Stimulated activated memory B cell treated with anti-CD40 and anti-IgM and Interleukin-4, amounts not matched to agents 10 μg/mL and 1 μg/mL and 100 μg/mL, for 72 hours (primary cell): ENCODE measurements at regions not wholly inside any gene's neighbourhood (a gene's known extent, or its start where the extent isn't known, plus 50 kb on each side); places are given as distances from the start of the nearest gene placed in this dataset.
A peak's percentile ranks its signal among the peaks of the same experiment; 100 is the strongest.
"Not testable (repeated sequence)": the region's sequence is repeated elsewhere in the genome, so short reads cannot be mapped to it uniquely, and the experiment has no call there.

ENCODE experiments used
- ATAC-seq: fragments of 150-1000 bp; cut with Tn5 transposase; 2 replicates; pipeline ENCODE4 v1.10.0; 2021
- H3K27ac Mint-ChIP-seq: one replicate; pipeline ENCODE4 v1.8.0; 2022; ENCODE audit warnings: mild to moderate bottlenecking, mixed read lengths
- H3K27me3 Mint-ChIP-seq: one replicate; pipeline ENCODE4 v1.8.0; 2022; ENCODE audit warnings: mixed read lengths
- H3K36me3 Mint-ChIP-seq: one replicate; pipeline ENCODE4 v1.8.0; 2022; ENCODE audit warnings: mixed read lengths
- H3K4me1 Mint-ChIP-seq: one replicate; pipeline ENCODE4 v1.8.0; 2022; ENCODE audit warnings: mixed read lengths
- H3K4me3 Mint-ChIP-seq: one replicate; pipeline ENCODE4 v1.8.0; 2022; ENCODE audit warnings: mild to moderate bottlenecking, moderate library complexity, mixed read lengths
- H3K9me3 Mint-ChIP-seq: one replicate; pipeline ENCODE4 v1.8.0; 2022; ENCODE audit warnings: mixed read lengths

GRCh38 chr10:109103278-109103677, 820.0 kb downstream of the XPNPEP1 start:
- no peak overlapping the region for H3K4me3 Mint-ChIP-seq
- no peaks in the 10 kb centered on the region for H3K27me3 Mint-ChIP-seq
- peak; percentile 36 for ATAC-seq
- H3K36me3 Mint-ChIP-seq = no peaks in the 10 kb centered on the region
- no peak overlapping the region for H3K27ac Mint-ChIP-seq
- H3K4me1 Mint-ChIP-seq = no peaks in the 10 kb centered on the region
- H3K9me3 Mint-ChIP-seq = no peaks in the 10 kb centered on the region

DNA sequence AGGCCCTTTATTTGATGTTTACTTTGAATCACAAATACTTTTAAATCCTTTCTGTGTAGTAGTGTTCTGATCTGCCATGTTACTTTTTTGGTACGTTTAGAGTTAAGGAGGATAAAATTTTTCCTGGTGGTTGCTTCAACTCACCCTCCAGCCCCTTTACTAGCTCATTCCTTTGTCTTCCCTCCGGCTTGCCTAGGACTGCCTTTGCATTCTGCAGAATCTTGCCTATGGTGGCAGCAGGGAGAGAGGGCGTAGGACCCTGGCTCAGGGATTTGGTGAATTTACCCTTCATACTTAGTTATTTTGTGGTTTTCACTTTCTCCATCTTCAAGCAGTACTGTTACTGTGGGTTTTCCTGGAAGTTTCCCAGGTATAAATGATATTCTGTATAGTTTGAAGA, 833.5 kb downstream of the XPNPEP1 start:
- H3K36me3 Mint-ChIP-seq = no peaks in the 10 kb centered on the region
- no peak for ATAC-seq
- no peaks in the 10 kb centered on the region for H3K4me1 Mint-ChIP-seq
- no peaks in the 10 kb centered on the region for H3K27me3 Mint-ChIP-seq
- no peak overlapping the region for H3K27ac Mint-ChIP-seq
- H3K4me3 Mint-ChIP-seq = no peak overlapping the region
- H3K9me3 Mint-ChIP-seq = peaks cover 5% of the 10 kb centered on the region

DNA sequence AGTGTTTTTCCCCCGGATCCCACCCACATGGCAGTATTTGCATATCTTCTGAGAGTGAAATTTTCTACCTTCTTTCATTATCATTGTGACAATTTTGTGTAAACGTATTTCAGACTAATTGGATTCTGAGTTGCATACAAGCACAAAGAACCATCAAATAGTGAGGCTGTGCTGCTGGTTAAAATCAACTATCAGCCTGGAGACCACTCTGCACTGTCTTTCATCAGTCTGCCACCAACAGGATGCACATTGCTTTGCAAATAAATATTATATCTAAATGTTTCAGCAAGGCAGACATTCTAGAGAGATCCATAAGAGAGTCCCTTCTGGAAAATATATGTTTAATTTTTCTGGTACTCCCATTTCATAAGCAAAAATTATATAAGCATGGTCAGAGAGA, 851.8 kb downstream of the XPNPEP1 start:
- Mint-ChIP-seq H3K4me3 (no peak overlapping the region), H3K4me1 (no peaks in the 10 kb centered on the region), H3K9me3 (no peaks in the 10 kb centered on the region), H3K36me3 (no peaks in the 10 kb centered on the region), H3K27me3 (no peaks in the 10 kb centered on the region), H3K27ac (no peak overlapping the region)
- ATAC-seq = no peak

- ATAC-seq = no peak
- no peaks in the 10 kb centered on the region for H3K9me3 Mint-ChIP-seq
- H3K4me3 Mint-ChIP-seq = no peak overlapping the region
- H3K27ac Mint-ChIP-seq = no peak overlapping the region
- H3K4me1 Mint-ChIP-seq = no peaks in the 10 kb centered on the region
- H3K36me3 Mint-ChIP-seq = no peaks in the 10 kb centered on the region
- no peaks in the 10 kb centered on the region for H3K27me3 Mint-ChIP-seq
These were observed 852.8 kb downstream of the XPNPEP1 start for GRCh38 chr10:109070492-109070891.

GRCh38 chr10:109067031-109067430, 856.3 kb downstream of the XPNPEP1 start:
- no peaks in the 10 kb centered on the region for H3K4me1 Mint-ChIP-seq
- H3K27me3 Mint-ChIP-seq = no peaks in the 10 kb centered on the region
- no peak overlapping the region for H3K4me3 Mint-ChIP-seq
- no peak for ATAC-seq
- no peak overlapping the region for H3K27ac Mint-ChIP-seq
- peaks cover 6% of the 10 kb centered on the region for H3K9me3 Mint-ChIP-seq
- H3K36me3 Mint-ChIP-seq = no peaks in the 10 kb centered on the region

GRCh38 chr10:109065821-109066220, 857.5 kb downstream of the XPNPEP1 start:
- Mint-ChIP-seq H3K4me1 (no peaks in the 10 kb centered on the region), H3K36me3 (no peaks in the 10 kb centered on the region), H3K27ac (no peak overlapping the region), H3K4me3 (no peak overlapping the region), H3K27me3 (no peaks in the 10 kb centered on the region), H3K9me3 (peaks cover 6% of the 10 kb centered on the region)
- ATAC-seq = no peak

DNA sequence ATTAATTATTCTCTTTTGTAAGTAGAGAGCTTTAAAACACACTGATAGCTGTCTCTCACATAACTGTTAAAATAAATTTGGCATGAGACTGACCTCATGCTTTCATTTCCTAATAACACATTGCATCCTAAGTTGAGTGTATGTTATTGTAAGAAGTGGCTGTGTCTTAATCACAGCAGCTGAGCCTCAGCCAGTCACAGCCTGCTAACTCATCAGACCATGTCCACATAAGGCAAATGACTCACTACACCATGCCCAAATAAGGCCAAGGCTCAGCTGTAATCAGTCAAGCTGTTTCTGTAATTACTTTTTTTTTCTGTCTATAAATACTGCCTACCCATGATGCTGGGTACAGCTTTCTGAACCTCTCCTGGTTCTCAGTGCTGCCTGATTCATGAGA, 860.9 kb downstream of the XPNPEP1 start:
- H3K9me3 Mint-ChIP-seq = peaks cover 6% of the 10 kb centered on the region
- peak; percentile 72 for ATAC-seq
- no peaks in the 10 kb centered on the region for H3K4me1 Mint-ChIP-seq
- H3K36me3 Mint-ChIP-seq = no peaks in the 10 kb centered on the region
- no peaks in the 10 kb centered on the region for H3K27me3 Mint-ChIP-seq
- no peak overlapping the region for H3K4me3 Mint-ChIP-seq
- H3K27ac Mint-ChIP-seq = no peak overlapping the region

- ATAC-seq = no peak
- Mint-ChIP-seq H3K4me3 (no peak overlapping the region), H3K27me3 (no peaks in the 10 kb centered on the region), H3K36me3 (no peaks in the 10 kb centered on the region), H3K27ac (no peak overlapping the region), H3K9me3 (no peaks in the 10 kb centered on the region), H3K4me1 (no peaks in the 10 kb centered on the region)
These were observed 868.1 kb downstream of the XPNPEP1 start for GRCh38 chr10:109055243-109055642.

GRCh38 chr10:109047856-109048255, 875.5 kb downstream of the XPNPEP1 start:
- Mint-ChIP-seq H3K4me1 (no peaks in the 10 kb centered on the region), H3K9me3 (no peaks in the 10 kb centered on the region), H3K27ac (no peak overlapping the region), H3K36me3 (no peaks in the 10 kb centered on the region), H3K4me3 (no peak overlapping the region), H3K27me3 (no peaks in the 10 kb centered on the region)
- no peak for ATAC-seq

- not testable (repeated sequence) for H3K9me3 Mint-ChIP-seq, H3K4me1 Mint-ChIP-seq, H3K27ac Mint-ChIP-seq, H3K27me3 Mint-ChIP-seq, H3K4me3 Mint-ChIP-seq, H3K36me3 Mint-ChIP-seq, ATAC-seq
These were observed 876.9 kb downstream of the XPNPEP1 start for GRCh38 chr10:109046427-109046826.

DNA sequence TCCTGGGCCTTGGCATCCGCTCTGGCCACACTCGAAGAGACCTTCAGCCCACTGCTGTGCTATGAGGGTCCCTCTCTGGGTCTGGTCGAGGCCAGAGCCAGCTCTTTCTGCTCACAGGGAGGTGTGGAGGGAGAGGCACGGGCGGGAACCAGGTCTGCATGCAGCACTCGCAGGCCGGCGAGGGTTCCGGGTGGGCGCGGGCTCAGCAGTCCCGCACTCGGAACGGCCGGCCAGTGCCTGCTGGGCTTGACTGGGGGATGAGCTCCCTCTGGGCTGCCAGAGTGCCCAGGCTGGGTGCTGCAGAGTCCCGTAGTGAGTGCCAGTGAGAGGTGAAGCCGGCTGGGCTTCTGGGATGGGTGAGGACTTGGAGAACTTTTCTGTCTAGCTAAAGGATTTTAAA, 882.7 kb downstream of the XPNPEP1 start:
- H3K36me3 Mint-ChIP-seq = no peaks in the 10 kb centered on the region
- ATAC-seq = no peak

GRCh38 chr10:109037978-109038377, 885.3 kb downstream of the XPNPEP1 start:
- Mint-ChIP-seq H3K9me3 (peaks cover 3% of the 10 kb centered on the region), H3K27me3 (peaks cover 24% of the 10 kb centered on the region)

More for the DNA sequence above, 882.7 kb downstream of the XPNPEP1 start:
- Mint-ChIP-seq H3K27me3 (peaks cover 9% of the 10 kb centered on the region), H3K4me3 (no peak overlapping the region), H3K4me1 (no peaks in the 10 kb centered on the region), H3K9me3 (peaks cover 3% of the 10 kb centered on the region), H3K27ac (no peak overlapping the region)

DNA sequence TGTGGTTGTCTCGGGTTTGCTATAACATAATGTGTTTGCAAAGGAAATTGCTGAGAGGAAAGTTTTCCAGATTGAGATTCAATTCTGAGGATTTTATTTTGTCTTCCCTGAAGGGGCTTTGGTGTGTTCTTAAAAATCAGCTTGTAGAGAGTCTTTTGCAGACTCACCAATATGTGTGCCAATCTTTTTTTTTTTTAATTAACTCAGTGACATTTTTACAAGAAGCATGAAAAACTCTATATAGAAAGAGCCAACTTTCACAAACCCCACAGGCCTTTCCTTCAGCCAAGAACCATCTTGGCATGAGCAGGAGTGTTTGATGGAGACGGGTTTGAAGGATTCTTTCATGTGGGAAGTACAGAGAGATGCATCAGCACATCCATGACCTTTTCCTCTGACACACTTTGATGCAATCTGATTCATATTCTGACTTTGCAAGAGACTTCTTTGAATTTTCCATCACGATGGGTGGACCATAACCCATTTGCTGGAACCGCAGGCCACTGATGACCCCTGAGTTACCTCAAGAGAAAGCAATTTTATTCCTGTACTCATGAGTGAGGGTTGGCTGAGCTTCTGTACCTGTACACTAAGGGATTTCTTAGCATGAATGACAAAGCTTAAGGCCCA, 892.6 kb downstream of the XPNPEP1 start:
- no peak for ATAC-seq
- Mint-ChIP-seq H3K4me1 (no peaks in the 10 kb centered on the region), H3K27me3 (peaks cover 24% of the 10 kb centered on the region), H3K4me3 (no peak overlapping the region), H3K27ac (no peak overlapping the region), H3K9me3 (no peaks in the 10 kb centered on the region), H3K36me3 (no peaks in the 10 kb centered on the region)

More at GRCh38 chr10:109037978-109038377, 885.3 kb downstream of the XPNPEP1 start:
- H3K27ac Mint-ChIP-seq = no peak overlapping the region
- no peaks in the 10 kb centered on the region for H3K4me1 Mint-ChIP-seq
- no peak overlapping the region for H3K4me3 Mint-ChIP-seq
- no peaks in the 10 kb centered on the region for H3K36me3 Mint-ChIP-seq
- no peak for ATAC-seq

GRCh38 chr10:109029870-109030269, 893.4 kb downstream of the XPNPEP1 start:
- Mint-ChIP-seq H3K4me3 (no peak overlapping the region), H3K27me3 (peaks cover 19% of the 10 kb centered on the region), H3K36me3 (no peaks in the 10 kb centered on the region)

DNA sequence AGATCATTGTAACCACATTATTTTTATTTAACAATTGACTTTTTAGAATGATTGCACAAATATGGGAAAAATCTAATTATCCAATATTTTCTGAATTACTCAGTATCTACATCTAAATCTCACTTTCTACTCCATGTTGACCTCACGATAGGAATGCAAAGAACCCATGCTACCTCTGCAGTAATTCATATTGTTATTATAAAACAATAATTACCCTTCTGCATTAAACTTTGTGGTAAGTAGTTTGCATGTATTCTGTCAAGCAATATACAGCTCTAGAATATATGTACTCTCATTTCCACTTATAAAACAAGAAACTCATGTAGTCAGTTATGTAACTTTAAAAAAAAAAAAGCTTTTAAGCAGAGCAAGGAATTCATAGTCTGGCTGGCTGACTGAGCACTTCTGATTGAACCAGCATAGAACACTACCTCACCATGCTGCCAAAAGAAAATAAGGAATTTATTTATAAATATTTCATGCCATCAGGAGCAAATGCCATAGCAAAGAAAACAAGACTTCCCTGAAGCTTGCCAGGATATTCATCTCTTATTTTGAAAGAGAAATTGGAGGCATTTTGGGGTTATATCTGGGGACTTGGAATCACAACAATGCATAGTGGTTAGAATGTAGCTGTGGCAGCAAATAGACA, 895.7 kb downstream of the XPNPEP1 start:
- no peak for ATAC-seq
- Mint-ChIP-seq H3K4me3 (no peak overlapping the region), H3K9me3 (no peaks in the 10 kb centered on the region), H3K4me1 (peaks cover 8% of the 10 kb centered on the region), H3K36me3 (no peaks in the 10 kb centered on the region), H3K27ac (no peak overlapping the region), H3K27me3 (peaks cover 9% of the 10 kb centered on the region)

More at GRCh38 chr10:109029870-109030269, 893.4 kb downstream of the XPNPEP1 start:
- no peak overlapping the region for H3K27ac Mint-ChIP-seq
- H3K9me3 Mint-ChIP-seq = no peaks in the 10 kb centered on the region
- ATAC-seq = peak; percentile 65
- H3K4me1 Mint-ChIP-seq = peaks cover 7% of the 10 kb centered on the region

GRCh38 chr10:109025172-109025571, 898.1 kb downstream of the XPNPEP1 start:
- Mint-ChIP-seq H3K27me3 (no peaks in the 10 kb centered on the region), H3K4me3 (no peak overlapping the region), H3K9me3 (no peaks in the 10 kb centered on the region), H3K27ac (no peak overlapping the region), H3K36me3 (no peaks in the 10 kb centered on the region), H3K4me1 (peaks cover 8% of the 10 kb centered on the region)
- no peak for ATAC-seq
